HCT116 (cell line): ENCODE measurements at regions not wholly inside any gene's neighbourhood (a gene's known extent, or its start where the extent isn't known, plus 50 kb on each side); places are given as distances from the start of the nearest gene placed in this dataset.

Source experiments
- ATAC-seq: fragments of 200-7000 bp; cut with Tn5 transposase; 2 replicates; pipeline ENCODE4 v1.9.1; 2020; ENCODE audit warnings: mild to moderate bottlenecking, moderate library complexity
- BruUV-seq: library from RNA; stranded (reverse); fragments of 400-500 nt; replicated peaks from 2 replicates; lab custom pipeline; 2021; lab: Mats Ljungman, UMichigan
- CTCF ChIA-PET: fragments of 300-600 bp; sonication (Branson Sonifier 250); formaldehyde crosslinking; loops from one replicate; lab custom pipeline; 2021; ENCODE audit warnings: antibody characterized with exemption; lab: Charles Lee
- POLR2A ChIA-PET: fragments of 300-600, 350-600 bp; sonication (Branson Sonifier 250); formaldehyde crosslinking; loops from one replicate; lab custom pipeline; 2021; ENCODE audit warnings: antibody characterized with exemption; lab: Charles Lee
- RAD21 ChIA-PET, 2 experiments: fragments of 300-600 bp; sonication (Branson Sonifier 250); formaldehyde crosslinking; loops; one replicate each; lab custom pipeline; 2023; ENCODE audit warnings: low total read pairs in 2 of 2; ENCODE audit not compliant: uncharacterized antibody in 2 of 2, unreplicated experiment in 2 of 2, low non-redundant PET in 1 of 2; lab: Charles Lee
- DNase-seq: peaks from one replicate; pipeline ENCODE4 v3.0.0-alpha.2; 2010; ENCODE audit warnings: low read depth, low spot score
- H2AFZ ChIP-seq: fragments of 200-600 bp; shearing (Covaris generic), sonication (generic); 2 replicates; pipeline ENCODE4 v1.6.1; 2017; ENCODE audit warnings: low read depth, mixed run types, mixed read lengths, antibody characterized with exemption, low read length; ENCODE audit not compliant: poor library complexity, severe bottlenecking
- H3K27ac ChIP-seq: 2 replicates; pipeline ENCODE4 v1.5.1; 2012; ENCODE audit warnings: low read depth, low read length
- H3K27me3 ChIP-seq: fragments of 200-600 bp; sonication (generic); 2 replicates; pipeline ENCODE4 v1.6.1; 2016; ENCODE audit warnings: mixed run types, low read length, mixed read lengths; ENCODE audit not compliant: insufficient read depth
- H3K36me3 ChIP-seq, 2 experiments: fragments of 200-500 bp in 1 of 2; fragments of 200-600 bp in 1 of 2; sonication (Bioruptor generic) in 1 of 2; sonication (generic) in 1 of 2; 2 replicates each; pipeline versions ENCODE4 v1.5.1 to v1.6.1; 2014 to 2016; ENCODE audit warnings: low read length in 2 of 2, inconsistent platforms in 1 of 2, mixed read lengths in 1 of 2, mixed run types in 1 of 2; ENCODE audit not compliant: insufficient read depth in 2 of 2, control insufficient read depth in 1 of 2
- H3K4me1 ChIP-seq, 2 experiments: fragments of 200-600 bp in 1 of 2; sonication (generic) in 1 of 2; 2 replicates each; pipeline versions ENCODE4 v1.5.1 to v1.6.1; 2012 to 2017; ENCODE audit warnings: low read length in 2 of 2, inconsistent platforms in 1 of 2, mild to moderate bottlenecking in 1 of 2, mixed read lengths in 1 of 2, mixed run types in 1 of 2, moderate library complexity in 1 of 2; ENCODE audit not compliant: insufficient read depth in 2 of 2, control insufficient read depth in 1 of 2
- H3K4me2 ChIP-seq: fragments of 200-600 bp; sonication (generic); 2 replicates; pipeline ENCODE4 v1.6.1; 2017; ENCODE audit warnings: mixed run types, low read length, mixed read lengths
- H3K4me3 ChIP-seq, 2 experiments: fragments of 200-600 bp in 1 of 2; sonication (generic) in 1 of 2; replicated peaks in 1 of 2; 2 replicates each; pipeline ENCODE4 v1.5.1; 2011 to 2016; ENCODE audit warnings: low read length in 2 of 2, control low read depth in 1 of 2, low read depth in 1 of 2, mild to moderate bottlenecking in 1 of 2, mixed read lengths in 1 of 2, mixed run types in 1 of 2
- H3K79me2 ChIP-seq: fragments of 200-600 bp; sonication (generic); 2 replicates; pipeline ENCODE4 v1.6.1; 2017; ENCODE audit warnings: mild to moderate bottlenecking, mixed run types, low read length, moderate library complexity, mixed read lengths; ENCODE audit not compliant: insufficient read depth
- H3K9ac ChIP-seq: fragments of 200-600 bp; sonication (generic); 2 replicates; pipeline ENCODE4 v1.6.1; 2016; ENCODE audit warnings: low read length, mixed read lengths
- H3K9me2 ChIP-seq: fragments of 200-600 bp; sonication (generic), shearing (Covaris generic); 2 replicates; pipeline ENCODE4 v1.6.1; 2017; ENCODE audit warnings: mixed run types, mild to moderate bottlenecking, moderate library complexity; ENCODE audit not compliant: insufficient read depth
- H3K9me3 ChIP-seq, 2 experiments: fragments of 200-500 bp in 1 of 2; fragments of 200-600 bp in 1 of 2; sonication (Bioruptor generic) in 1 of 2; sonication (generic) in 1 of 2; 2 replicates each; pipeline ENCODE4 v1.6.1; 2014 to 2017; ENCODE audit warnings: low read length in 2 of 2, mixed read lengths in 2 of 2, inconsistent platforms in 1 of 2, low read depth in 1 of 2, mild to moderate bottlenecking in 1 of 2, mixed run types in 1 of 2, moderate library complexity in 1 of 2; ENCODE audit not compliant: control insufficient read depth in 1 of 2, insufficient read depth in 1 of 2
- H4K20me1 ChIP-seq: fragments of 200-600 bp; sonication (generic), shearing (Covaris generic); 2 replicates; pipeline ENCODE4 v1.6.1; 2017; ENCODE audit warnings: mixed run types, mild to moderate bottlenecking, moderate library complexity; ENCODE audit not compliant: insufficient read depth
- CEBPB ChIP-seq: IDR thresholded peaks from 2 replicates; pipeline ENCODE4 v1.6.1; 2012; ENCODE audit warnings: low read depth
- EGR1 ChIP-seq: IDR thresholded peaks from 2 replicates; pipeline ENCODE4 v1.6.1; 2012; ENCODE audit warnings: low read depth
- ELF1 ChIP-seq: IDR thresholded peaks from 2 replicates; pipeline ENCODE4 v1.6.1; 2012; ENCODE audit warnings: low read depth, borderline replicate concordance
- EZH2phosphoT487 ChIP-seq: fragments of 200-600 bp; IDR thresholded peaks from 2 replicates; pipeline ENCODE4 v1.6.1; 2018; ENCODE audit warnings: antibody characterized with exemption, borderline replicate concordance
- FOSL1 ChIP-seq: IDR thresholded peaks from 2 replicates; pipeline ENCODE4 v1.6.1; 2012; ENCODE audit warnings: low read depth
- MAX ChIP-seq: IDR thresholded peaks from 2 replicates; pipeline ENCODE4 v1.6.1; 2012
- POLR2AphosphoS5 ChIP-seq: IDR thresholded peaks from 2 replicates; pipeline ENCODE4 v1.6.1; 2011; ENCODE audit warnings: mild to moderate bottlenecking, low read depth, low read length, moderate library complexity
- RAD21 ChIP-seq: IDR thresholded peaks from 2 replicates; pipeline ENCODE4 v1.6.1; 2012; ENCODE audit warnings: low read depth, mild to moderate bottlenecking
- REST ChIP-seq: IDR thresholded peaks from 2 replicates; pipeline ENCODE4 v1.6.1; 2012; ENCODE audit warnings: low read depth
- SIN3A ChIP-seq: IDR thresholded peaks from 2 replicates; pipeline ENCODE4 v1.6.1; 2012; ENCODE audit warnings: low read depth
- SP1 ChIP-seq: IDR thresholded peaks from 2 replicates; pipeline ENCODE4 v1.6.1; 2012; ENCODE audit warnings: low read depth
- TCF7L2 ChIP-seq: IDR thresholded peaks from 2 replicates; pipeline ENCODE4 v1.7.0; 2011; ENCODE audit warnings: borderline replicate concordance, inconsistent platforms; ENCODE audit not compliant: insufficient read depth, insufficient read length; ENCODE audit errors: extremely low read depth
- YY1 ChIP-seq: IDR thresholded peaks from 2 replicates; pipeline ENCODE4 v1.6.1; 2011; ENCODE audit warnings: low read length, low read depth, moderate library complexity, mild to moderate bottlenecking; ENCODE audit not compliant: insufficient replicate concordance; ENCODE audit errors: extremely low read depth
- ZBTB33 ChIP-seq: IDR thresholded peaks from 2 replicates; pipeline ENCODE4 v1.6.1; 2011; ENCODE audit warnings: mild to moderate bottlenecking, low read length, moderate library complexity; ENCODE audit not compliant: insufficient replicate concordance; ENCODE audit errors: extremely low read depth
- ZFX ChIP-seq: fragments of 450-650 bp; IDR thresholded peaks from 2 replicates; pipeline ENCODE4 v1.6.1; 2017
- ZNF274 ChIP-seq: fragments of 200-500 bp; sonication (Bioruptor generic); IDR thresholded peaks from 2 replicates; pipeline ENCODE4 v1.6.1; 2014; ENCODE audit warnings: mild to moderate bottlenecking, low read depth, low read length, inconsistent platforms
- intact Hi-C: fragments of 100-400 bp; cut with micrococcal nuclease; formaldehyde crosslinking; loops from 2 replicates; pipeline ENCODE4 v1.10.0; 2022

DNA sequence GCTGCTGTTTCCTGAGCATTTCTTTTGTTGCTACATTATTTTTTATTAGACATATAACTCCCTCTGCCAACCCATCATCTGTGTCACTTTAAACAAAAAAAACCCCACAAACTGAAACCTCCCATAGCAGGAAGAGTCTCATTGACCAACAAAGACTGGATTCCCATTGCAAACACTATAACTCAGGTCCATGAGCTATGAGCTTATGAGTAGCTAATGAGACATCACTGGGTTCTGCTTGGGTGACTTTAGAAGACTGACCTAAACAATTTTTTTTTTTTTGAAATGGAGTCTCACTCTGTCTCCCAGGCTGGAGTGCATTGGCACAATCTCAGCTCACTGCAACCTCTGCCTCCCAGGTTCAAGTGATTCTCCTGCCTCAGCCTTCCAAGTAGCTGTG, 212.8 kb downstream of the LTN1 start:
- no TSS peak for BruUV-seq
- no peaks in the 10 kb centered on the region for H3K4me1 ChIP-seq
- no peaks in the 10 kb centered on the region for H3K36me3 ChIP-seq
- no peaks in the 10 kb centered on the region for H3K79me2 ChIP-seq
- intact Hi-C loops: no loop called here
- no peak overlapping the region for H3K4me3 ChIP-seq
- peaks cover 4% of the 10 kb centered on the region; the same call in 1 of the 2 replicates for H3K27me3 ChIP-seq
- no peak overlapping the region for H2AFZ ChIP-seq
- ChIA-PET CTCF (no interaction called here), RAD21 (no interaction called here), POLR2A (no interaction called here)
- DNase-seq (no peak), ATAC-seq (no peak)
- no peaks in the 10 kb centered on the region for H4K20me1 ChIP-seq
- no peaks in the 10 kb centered on the region for H3K9me3 ChIP-seq
- no peak overlapping the region for H3K9ac ChIP-seq
- H3K9me2 ChIP-seq: no peaks in the 10 kb centered on the region
- H3K27ac ChIP-seq: no peak overlapping the region
- no peak overlapping the region for H3K4me2 ChIP-seq
- no peak for TF ChIP-seq ZNF274
- no peak for TF ChIP-seq YY1
- TF ChIP-seq MAX: no peak
- TF ChIP-seq SIN3A: no peak

- H3K79me2 ChIP-seq: no peaks in the 10 kb centered on the region
- no peaks in the 10 kb centered on the region for H3K4me1 ChIP-seq
- H3K27me3 ChIP-seq: peaks cover 5% of the 10 kb centered on the region; the same call in 1 of the 2 replicates
- ATAC-seq (no peak), DNase-seq (no peak)
- H3K9me2 ChIP-seq: no peaks in the 10 kb centered on the region
- H2AFZ ChIP-seq: no peak overlapping the region
- RAD21 ChIA-PET: no interaction called here
- no peaks in the 10 kb centered on the region for H4K20me1 ChIP-seq
- H3K9me3 ChIP-seq: no peaks in the 10 kb centered on the region
- POLR2A ChIA-PET: no interaction called here
- CTCF ChIA-PET: no interaction called here
- intact Hi-C loops: no loop called here
- no peak overlapping the region for H3K9ac ChIP-seq
- no peak overlapping the region for H3K27ac ChIP-seq
- H3K4me3 ChIP-seq: no peak overlapping the region
- no peaks in the 10 kb centered on the region for H3K36me3 ChIP-seq
- no TSS peak for BruUV-seq
- no peak overlapping the region for H3K4me2 ChIP-seq
- TF ChIP-seq YY1: no peak
- TF ChIP-seq FOSL1: no peak
- TF ChIP-seq ELF1: no peak
- no peak for TF ChIP-seq TCF7L2
- TF ChIP-seq SP1: no peak
- TF ChIP-seq ZBTB33: no peak
- TF ChIP-seq ZFX: no peak
- no peak for TF ChIP-seq REST
- TF ChIP-seq POLR2AphosphoS5: no peak
- TF ChIP-seq ZNF274: no peak
- no peak for TF ChIP-seq RAD21
- TF ChIP-seq EZH2phosphoT487: no peak
- no peak for TF ChIP-seq MAX
- TF ChIP-seq CEBPB: no peak
- TF ChIP-seq EGR1: no peak
Observed at GRCh38 chr21:28776251-28776650, 216.4 kb downstream of the LTN1 start.
